Peyer's patch (tissue), 4 donors: ENCODE measurements at regions not wholly inside any gene's neighbourhood (a gene's known extent, or its start where the extent isn't known, plus 50 kb on each side); places are given as distances from the start of the nearest gene placed in this dataset.

Experiments used
- CTCF ChIP-seq, 6 experiments: fragments of 450-650 bp in 4 of 6; fragments of 200-600 bp in 2 of 6; sonication (generic) in 1 of 6; IDR thresholded peaks; one replicate each; pipeline ENCODE4 v1.5.1; 2017 to 2019; ENCODE audit warnings: antibody characterized with exemption in 6 of 6, mild to moderate bottlenecking in 3 of 6, moderate library complexity in 1 of 6
- POLR2A ChIP-seq, 2 donors: fragments of 450-650 bp; IDR thresholded peaks; one replicate each; pipeline ENCODE4 v1.5.1; 2017; ENCODE audit warnings: antibody characterized with exemption in 2 of 2, mild to moderate bottlenecking in 2 of 2, moderate library complexity in 2 of 2

- TF ChIP-seq CTCF (IDR thresholded peaks at IDR 0.05) (no peak), POLR2A (IDR thresholded peaks at IDR 0.05) (no peak)
Observed at GRCh38 chr21:39079617-39080016, 103.6 kb downstream of the PSMG1 start.
